Bronchial epithelial cell (primary cell): ENCODE measurements at regions not wholly inside any gene's neighbourhood (a gene's known extent, or its start where the extent isn't known, plus 50 kb on each side); places are given as distances from the start of the nearest gene placed in this dataset.

Source experiments
- DNase-seq: peaks from one replicate; pipeline ENCODE4 v3.0.0-alpha.2; 2010; ENCODE audit warnings: low read depth
- FAIRE-seq: peaks from 2 replicates; lab custom pipeline; 2011; peaks lifted over from hg19 to GRCh38; lab: Jason Lieb, UNC
- H3K27me3 ChIP-seq: 2 replicates; pipeline ENCODE4 v1.5.1; 2011; ENCODE audit warnings: low read length; ENCODE audit not compliant: control insufficient read depth, insufficient read depth
- H3K36me3 ChIP-seq: 2 replicates; pipeline ENCODE4 v1.5.1; 2011; ENCODE audit warnings: low read length; ENCODE audit not compliant: control insufficient read depth, insufficient read depth
- H3K4me3 ChIP-seq: 2 replicates; pipeline ENCODE4 v1.5.1; 2011; ENCODE audit warnings: mild to moderate bottlenecking, low read depth, low read length, control low read depth
- CTCF ChIP-seq: IDR thresholded peaks from 2 replicates; pipeline ENCODE4 v1.5.1; 2011; ENCODE audit warnings: mild to moderate bottlenecking, moderate library complexity, low read length, control low read depth, inconsistent platforms; ENCODE audit not compliant: insufficient read depth, severe bottlenecking

GRCh38 chr12:28054583-28054982 is 82.0 kb upstream of the PTHLH start:
- Histone ChIP-seq H3K4me3 (no peak overlapping the region), H3K27me3 (no peaks in the 10 kb centered on the region), H3K36me3 (no peaks in the 10 kb centered on the region)
- TF ChIP-seq CTCF = no peak
- no peak for FAIRE-seq
- DNase-seq = no peak

GRCh38 chr12:28057856-28058615 is 85.5 kb upstream of the PTHLH start:
- Histone ChIP-seq H3K36me3 (no peaks in the 10 kb centered on the region), H3K4me3 (no peak overlapping the region), H3K27me3 (no peaks in the 10 kb centered on the region)
- DNase-seq (peak; percentile 96), FAIRE-seq (peak; percentile 88)
- no peak for TF ChIP-seq CTCF

GRCh38 chr12:28059220-28059619 is 86.7 kb upstream of the PTHLH start:
- DNase-seq (no peak), FAIRE-seq (no peak)
- Histone ChIP-seq H3K36me3 (no peaks in the 10 kb centered on the region), H3K4me3 (no peak overlapping the region), H3K27me3 (no peaks in the 10 kb centered on the region)
- TF ChIP-seq CTCF = no peak

- TF ChIP-seq CTCF = no peak
- H3K27me3 ChIP-seq = no peaks in the 10 kb centered on the region
- FAIRE-seq = no peak
- no peak overlapping the region for H3K4me3 ChIP-seq
- no peaks in the 10 kb centered on the region for H3K36me3 ChIP-seq
- DNase-seq = no peak
Measured at GRCh38 chr12:28059668-28060067, 87.1 kb upstream of the PTHLH start.

GRCh38 chr12:28060871-28061270 is 88.3 kb upstream of the PTHLH start:
- H3K27me3 ChIP-seq = no peaks in the 10 kb centered on the region
- TF ChIP-seq CTCF = no peak
- no peak for FAIRE-seq
- no peaks in the 10 kb centered on the region for H3K36me3 ChIP-seq
- no peak for DNase-seq
- H3K4me3 ChIP-seq = no peak overlapping the region
